Neural progenitor cell (in vitro differentiated cells): ENCODE measurements at regions not wholly inside any gene's neighbourhood (a gene's known extent, or its start where the extent isn't known, plus 50 kb on each side); places are given as distances from the start of the nearest gene placed in this dataset.

Source experiments
- DNase-seq: peaks from one replicate; pipeline ENCODE4 v3.0.0-alpha.2; 2016; ENCODE audit warnings: low spot score
- H2AFZ ChIP-seq: fragments of 200-600 bp; sonication (generic); replicated peaks from 2 replicates; pipeline ENCODE4 v1.6.1; 2016; ENCODE audit warnings: antibody characterized with exemption
- H3F3A ChIP-seq: fragments of 200-600 bp; sonication (generic); 2 replicates; pipeline ENCODE4 v1.6.1; 2016; ENCODE audit warnings: antibody characterized with exemption, low read depth
- H3K27ac ChIP-seq: fragments of 200-600 bp; sonication (generic); 2 replicates; pipeline ENCODE4 v1.5.1; 2016; ENCODE audit warnings: mild to moderate bottlenecking
- H3K27me3 ChIP-seq: fragments of 200-600 bp; sonication (generic); 2 replicates; pipeline ENCODE4 v1.6.1; 2016; ENCODE audit warnings: mild to moderate bottlenecking, moderate library complexity
- H3K36me3 ChIP-seq: fragments of 200-600 bp; sonication (generic); 2 replicates; pipeline ENCODE4 v1.5.1; 2016
- H3K4me1 ChIP-seq: fragments of 200-600 bp; sonication (generic); 2 replicates; pipeline ENCODE4 v1.6.1; 2016; ENCODE audit warnings: mixed run types
- H3K4me2 ChIP-seq: fragments of 200-600 bp; sonication (generic); 2 replicates; pipeline ENCODE4 v1.6.1; 2016
- H3K4me3 ChIP-seq: fragments of 200-600 bp; sonication (generic); 2 replicates; pipeline ENCODE4 v1.5.1; 2016
- H3K79me2 ChIP-seq: fragments of 200-600 bp; sonication (generic); 2 replicates; pipeline ENCODE4 v1.6.1; 2016; ENCODE audit warnings: low read depth
- H3K9ac ChIP-seq: fragments of 200-600 bp; sonication (generic); 2 replicates; pipeline ENCODE4 v1.6.1; 2016
- H3K9me3 ChIP-seq: fragments of 200-600 bp; sonication (generic); 2 replicates; pipeline ENCODE4 v1.5.1; 2016; ENCODE audit warnings: low read depth
- H4K20me1 ChIP-seq: fragments of 200-600 bp; sonication (generic); 2 replicates; pipeline ENCODE4 v1.6.1; 2016; ENCODE audit warnings: low read depth
- H3K27ac Mint-ChIP-seq: 3 replicates; pipeline ENCODE4 v1.8.0; 2021; ENCODE audit warnings: mixed read lengths
- H3K27me3 Mint-ChIP-seq: 2 replicates; pipeline ENCODE4 v1.8.0; 2022; ENCODE audit warnings: low read depth, mild to moderate bottlenecking, inconsistent platforms, moderate library complexity, mixed read lengths; ENCODE audit not compliant: insufficient read depth
- H3K36me3 Mint-ChIP-seq: 3 replicates; pipeline ENCODE4 v1.8.0; 2021; ENCODE audit warnings: mixed read lengths
- H3K4me1 Mint-ChIP-seq: 3 replicates; pipeline ENCODE4 v1.8.0; 2021; ENCODE audit warnings: mixed read lengths
- H3K4me3 Mint-ChIP-seq: 3 replicates; pipeline ENCODE4 v1.8.0; 2021; ENCODE audit warnings: mild to moderate bottlenecking, moderate library complexity, mixed read lengths
- H3K9me3 Mint-ChIP-seq: 3 replicates; pipeline ENCODE4 v1.8.0; 2020; ENCODE audit warnings: mixed read lengths
- EZH2 ChIP-seq: fragments of 200-600 bp; sonication (generic); IDR thresholded peaks from 2 replicates; pipeline ENCODE4 v1.6.1; 2017; ENCODE audit warnings: antibody characterized with exemption, mild to moderate bottlenecking, moderate library complexity
- EZH2phosphoT487 ChIP-seq: fragments of 200-600 bp; sonication (generic); IDR thresholded peaks from 2 replicates; pipeline ENCODE4 v1.6.1; 2017; ENCODE audit warnings: antibody characterized with exemption
- TF ChIP-seq, protein P1 (sequence below): fragments of 200-600 bp; sonication (generic); IDR thresholded peaks from 2 replicates; pipeline ENCODE4 v1.5.1; 2017; ENCODE audit warnings: antibody characterized with exemption, mild to moderate bottlenecking

DNA sequence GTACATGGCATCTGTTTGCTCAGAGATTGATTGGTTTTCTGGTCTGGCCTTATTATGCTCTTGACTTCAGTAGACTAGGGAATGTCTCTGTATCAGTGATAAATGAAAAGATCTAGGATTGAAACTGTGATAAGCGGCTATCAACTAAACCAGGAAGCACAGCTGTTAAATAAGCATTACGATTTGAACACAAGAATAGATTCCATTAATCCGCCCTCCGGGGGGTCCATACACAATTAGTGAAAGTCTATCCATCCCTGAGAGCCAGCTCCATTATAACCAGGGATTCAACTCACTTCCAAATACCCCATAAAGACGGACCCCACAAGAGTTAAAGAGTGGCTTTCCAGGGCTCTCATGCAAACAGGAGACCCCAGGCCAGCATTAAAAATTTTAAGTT is 279.0 kb downstream of the GRIN2B start:
- peaks cover 3% of the 10 kb centered on the region for H3K27me3 Mint-ChIP-seq
- no peaks in the 10 kb centered on the region for H3K9me3 ChIP-seq
- peaks cover 4% of the 10 kb centered on the region for H3K9me3 Mint-ChIP-seq
- peaks cover 5% of the 10 kb centered on the region for H3F3A ChIP-seq
- no peaks in the 10 kb centered on the region for H3K36me3 ChIP-seq
- no peaks in the 10 kb centered on the region for H3K79me2 ChIP-seq
- no peak overlapping the region for H3K4me3 Mint-ChIP-seq
- no peak overlapping the region for H2AFZ ChIP-seq
- no peaks in the 10 kb centered on the region for H4K20me1 ChIP-seq
- peak overlapping the region; percentile 42 for H3K4me2 ChIP-seq
- peak; percentile 81 for DNase-seq
- peaks cover 4% of the 10 kb centered on the region for H3K36me3 Mint-ChIP-seq
- TF ChIP-seq, protein P1, sequence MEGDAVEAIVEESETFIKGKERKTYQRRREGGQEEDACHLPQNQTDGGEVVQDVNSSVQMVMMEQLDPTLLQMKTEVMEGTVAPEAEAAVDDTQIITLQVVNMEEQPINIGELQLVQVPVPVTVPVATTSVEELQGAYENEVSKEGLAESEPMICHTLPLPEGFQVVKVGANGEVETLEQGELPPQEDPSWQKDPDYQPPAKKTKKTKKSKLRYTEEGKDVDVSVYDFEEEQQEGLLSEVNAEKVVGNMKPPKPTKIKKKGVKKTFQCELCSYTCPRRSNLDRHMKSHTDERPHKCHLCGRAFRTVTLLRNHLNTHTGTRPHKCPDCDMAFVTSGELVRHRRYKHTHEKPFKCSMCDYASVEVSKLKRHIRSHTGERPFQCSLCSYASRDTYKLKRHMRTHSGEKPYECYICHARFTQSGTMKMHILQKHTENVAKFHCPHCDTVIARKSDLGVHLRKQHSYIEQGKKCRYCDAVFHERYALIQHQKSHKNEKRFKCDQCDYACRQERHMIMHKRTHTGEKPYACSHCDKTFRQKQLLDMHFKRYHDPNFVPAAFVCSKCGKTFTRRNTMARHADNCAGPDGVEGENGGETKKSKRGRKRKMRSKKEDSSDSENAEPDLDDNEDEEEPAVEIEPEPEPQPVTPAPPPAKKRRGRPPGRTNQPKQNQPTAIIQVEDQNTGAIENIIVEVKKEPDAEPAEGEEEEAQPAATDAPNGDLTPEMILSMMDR = no peak
- peak; percentile 37 for TF ChIP-seq EZH2phosphoT487
- TF ChIP-seq EZH2 = no peak
- no peaks in the 10 kb centered on the region for H3K27me3 ChIP-seq
- H3K9ac ChIP-seq = no peak overlapping the region
- H3K4me1 ChIP-seq = peaks cover 26% of the 10 kb centered on the region
- H3K4me1 Mint-ChIP-seq = peaks cover 25% of the 10 kb centered on the region
- H3K27ac ChIP-seq = no peak overlapping the region
- H3K27ac Mint-ChIP-seq = no peak overlapping the region
- no peak overlapping the region for H3K4me3 ChIP-seq

- H3K9me3 Mint-ChIP-seq = peaks cover 4% of the 10 kb centered on the region
- H3K4me3 ChIP-seq = no peak overlapping the region
- H3F3A ChIP-seq = peaks cover 5% of the 10 kb centered on the region
- peaks cover 3% of the 10 kb centered on the region for H3K27me3 Mint-ChIP-seq
- peaks cover 26% of the 10 kb centered on the region for H3K4me1 Mint-ChIP-seq
- no peak for DNase-seq
- H3K27me3 ChIP-seq = no peaks in the 10 kb centered on the region
- no peak overlapping the region for H3K27ac ChIP-seq
- no peak overlapping the region for H3K4me2 ChIP-seq
- H3K4me3 Mint-ChIP-seq = no peak overlapping the region
- H3K9ac ChIP-seq = no peak overlapping the region
- no peaks in the 10 kb centered on the region for H4K20me1 ChIP-seq
- TF ChIP-seq EZH2phosphoT487 = no peak
- TF ChIP-seq, protein P1 = no peak
- TF ChIP-seq EZH2 = no peak
- no peak overlapping the region for H3K27ac Mint-ChIP-seq
- H3K36me3 ChIP-seq = no peaks in the 10 kb centered on the region
- no peak overlapping the region for H2AFZ ChIP-seq
- H3K79me2 ChIP-seq = no peaks in the 10 kb centered on the region
- H3K36me3 Mint-ChIP-seq = peaks cover 4% of the 10 kb centered on the region
- peaks cover 22% of the 10 kb centered on the region for H3K4me1 ChIP-seq
- no peaks in the 10 kb centered on the region for H3K9me3 ChIP-seq
These were observed 279.9 kb downstream of the GRIN2B start for GRCh38 chr12:13701502-13701901.

DNA sequence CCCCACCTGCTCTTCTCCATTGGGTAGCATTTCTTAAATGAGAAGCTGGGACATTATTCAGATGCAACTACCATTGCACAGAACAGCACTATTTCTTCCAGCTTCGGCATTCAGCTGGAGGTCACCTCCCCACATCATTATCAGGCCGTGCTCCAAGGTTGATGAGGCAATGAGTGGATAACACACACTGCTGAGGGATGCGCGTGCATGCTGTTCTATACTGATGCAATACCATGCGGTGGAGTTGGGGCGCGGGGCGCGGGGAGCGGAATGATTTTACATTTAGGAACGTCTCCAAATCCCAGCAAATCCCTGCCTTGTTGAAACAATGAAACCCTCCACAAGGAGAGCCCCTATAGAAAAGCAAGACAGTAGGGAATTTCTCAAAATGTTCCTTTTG is 283.4 kb downstream of the GRIN2B start:
- peaks cover 5% of the 10 kb centered on the region for H3F3A ChIP-seq
- H3K36me3 ChIP-seq = no peaks in the 10 kb centered on the region
- H4K20me1 ChIP-seq = no peaks in the 10 kb centered on the region
- Mint-ChIP-seq H3K27me3 (peaks cover 3% of the 10 kb centered on the region), H3K9me3 (peaks cover 7% of the 10 kb centered on the region), H3K27ac (no peak overlapping the region), H3K36me3 (peaks cover 4% of the 10 kb centered on the region), H3K4me1 (peaks cover 22% of the 10 kb centered on the region), H3K4me3 (no peak overlapping the region)
- no peak overlapping the region for H2AFZ ChIP-seq
- H3K4me1 ChIP-seq = peaks cover 18% of the 10 kb centered on the region
- H3K9me3 ChIP-seq = no peaks in the 10 kb centered on the region
- H3K4me2 ChIP-seq = no peak overlapping the region
- H3K27ac ChIP-seq = no peak overlapping the region
- TF ChIP-seq EZH2phosphoT487 = no peak
- no peak for TF ChIP-seq EZH2
- TF ChIP-seq, protein P1 = no peak
- H3K79me2 ChIP-seq = no peaks in the 10 kb centered on the region
- no peaks in the 10 kb centered on the region for H3K27me3 ChIP-seq
- no peak overlapping the region for H3K9ac ChIP-seq
- no peak for DNase-seq
- no peak overlapping the region for H3K4me3 ChIP-seq
